ENCODE measurements at regions not wholly inside any gene's neighbourhood (a gene's known extent, or its start where the extent isn't known, plus 50 kb on each side); places are given as distances from the start of the nearest gene placed in this dataset.
"Not testable (repeated sequence)": the region's sequence is repeated elsewhere in the genome, so short reads cannot be mapped to it uniquely, and the experiment has no call there.

- Histone ChIP-seq H3K36me3 (ENCODE audit: control insufficient read depth in 4 of 4, insufficient read depth in 4 of 4, low read length in 4 of 4) (no peaks in the 10 kb centered on the region), H3K27ac (ENCODE audit: low read depth in 1 of 2, low read length in 1 of 2) (no peak overlapping the region), H3K4me3 (no peak overlapping the region), H3K4me1 (ENCODE audit: control insufficient read depth in 5 of 5, insufficient read depth in 5 of 5, low read length in 5 of 5) (no peaks in the 10 kb centered on the region), H3K27me3 (ENCODE audit: control insufficient read depth in 3 of 3, insufficient read depth in 3 of 3, low read length in 2 of 3) (no peaks in the 10 kb centered on the region), H3K9me3 (ENCODE audit: control insufficient read depth in 4 of 4, insufficient read depth in 3 of 4, low read length in 3 of 4) (peaks cover 0 to 2% (median 0%) of the 10 kb centered on the region in 4 donors), H3K9ac (ENCODE audit: insufficient read depth in 1 of 2, low read length in 2 of 2) (no peak overlapping the region)
- DNase-seq (no peak), ATAC-seq (ENCODE audit: insufficient read depth, low FRiP score) (no peak)
- TF ChIP-seq, protein P1, sequence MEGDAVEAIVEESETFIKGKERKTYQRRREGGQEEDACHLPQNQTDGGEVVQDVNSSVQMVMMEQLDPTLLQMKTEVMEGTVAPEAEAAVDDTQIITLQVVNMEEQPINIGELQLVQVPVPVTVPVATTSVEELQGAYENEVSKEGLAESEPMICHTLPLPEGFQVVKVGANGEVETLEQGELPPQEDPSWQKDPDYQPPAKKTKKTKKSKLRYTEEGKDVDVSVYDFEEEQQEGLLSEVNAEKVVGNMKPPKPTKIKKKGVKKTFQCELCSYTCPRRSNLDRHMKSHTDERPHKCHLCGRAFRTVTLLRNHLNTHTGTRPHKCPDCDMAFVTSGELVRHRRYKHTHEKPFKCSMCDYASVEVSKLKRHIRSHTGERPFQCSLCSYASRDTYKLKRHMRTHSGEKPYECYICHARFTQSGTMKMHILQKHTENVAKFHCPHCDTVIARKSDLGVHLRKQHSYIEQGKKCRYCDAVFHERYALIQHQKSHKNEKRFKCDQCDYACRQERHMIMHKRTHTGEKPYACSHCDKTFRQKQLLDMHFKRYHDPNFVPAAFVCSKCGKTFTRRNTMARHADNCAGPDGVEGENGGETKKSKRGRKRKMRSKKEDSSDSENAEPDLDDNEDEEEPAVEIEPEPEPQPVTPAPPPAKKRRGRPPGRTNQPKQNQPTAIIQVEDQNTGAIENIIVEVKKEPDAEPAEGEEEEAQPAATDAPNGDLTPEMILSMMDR (IDR thresholded peaks at IDR 0.05; ENCODE audit: control extremely low read depth, extremely low read depth) = no peak
- 88 to 90% methylated on average over 3 of the region's 3 CpGs for WGBS, 2 donors
Observed at GRCh38 chr19:31537136-31537535, 187.9 kb upstream of the TSHZ3 start.

DNA sequence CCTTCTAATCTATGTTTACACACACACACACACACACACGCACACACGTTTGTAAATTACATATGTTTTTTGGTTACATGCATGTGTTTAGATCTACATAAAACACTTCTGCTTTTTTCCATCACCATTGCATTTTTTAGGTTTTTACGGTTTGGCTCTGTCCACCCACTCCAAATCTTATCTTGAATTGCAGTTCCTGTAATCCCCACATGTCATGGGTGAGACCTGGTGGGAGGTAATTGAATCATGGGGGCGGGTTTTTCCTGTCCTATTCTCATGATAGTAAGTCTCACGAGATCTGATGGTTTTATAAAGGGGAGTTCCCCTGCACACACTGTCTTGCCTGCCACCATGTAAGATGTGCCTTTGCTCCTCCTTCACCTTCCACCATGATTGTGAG is 188.7 kb upstream of the TSHZ3 start:
- not testable (repeated sequence) for ATAC-seq (ENCODE audit: insufficient read depth, low FRiP score); H3K4me1 ChIP-seq (ENCODE audit: control insufficient read depth in 5 of 5, insufficient read depth in 5 of 5, low read length in 5 of 5); H3K36me3 ChIP-seq (ENCODE audit: control insufficient read depth in 4 of 4, insufficient read depth in 4 of 4, low read length in 4 of 4); H3K27ac ChIP-seq (ENCODE audit: low read depth in 1 of 2, low read length in 1 of 2); DNase-seq; H3K4me3 ChIP-seq; H3K9ac ChIP-seq (ENCODE audit: insufficient read depth in 1 of 2, low read length in 2 of 2); H3K27me3 ChIP-seq (ENCODE audit: control insufficient read depth in 3 of 3, insufficient read depth in 3 of 3, low read length in 2 of 3); H3K9me3 ChIP-seq (ENCODE audit: control insufficient read depth in 4 of 4, insufficient read depth in 3 of 4, low read length in 3 of 4)
- WGBS, 2 donors = 74 to 76% methylated on average over 5 of the region's 5 CpGs

- H3K4me1 ChIP-seq (ENCODE audit: control insufficient read depth in 5 of 5, insufficient read depth in 5 of 5, low read length in 5 of 5) = no peaks in the 10 kb centered on the region
- H3K9ac ChIP-seq (ENCODE audit: insufficient read depth in 1 of 2, low read length in 2 of 2) = no peak overlapping the region
- no peaks in the 10 kb centered on the region for H3K36me3 ChIP-seq (ENCODE audit: control insufficient read depth in 4 of 4, insufficient read depth in 4 of 4, low read length in 4 of 4)
- TF ChIP-seq, protein P1 (IDR thresholded peaks at IDR 0.05; ENCODE audit: control extremely low read depth, extremely low read depth) = no peak
- H3K4me3 ChIP-seq = no peak overlapping the region
- no peaks in the 10 kb centered on the region for H3K27me3 ChIP-seq (ENCODE audit: control insufficient read depth in 3 of 3, insufficient read depth in 3 of 3, low read length in 2 of 3)
- WGBS, 2 donors = 89 to 90% methylated on average over 5 of the region's 5 CpGs
- H3K27ac ChIP-seq (ENCODE audit: low read depth in 1 of 2, low read length in 1 of 2) = no peak overlapping the region
- peaks cover 0 to 2% (median 0%) of the 10 kb centered on the region in 4 donors for H3K9me3 ChIP-seq (ENCODE audit: control insufficient read depth in 4 of 4, insufficient read depth in 3 of 4, low read length in 3 of 4)
- ATAC-seq (ENCODE audit: insufficient read depth, low FRiP score) (no peak), DNase-seq (no peak)
Observed at GRCh38 chr19:31538879-31539278, 189.6 kb upstream of the TSHZ3 start.

GRCh38 chr19:31539386-31539785 is 190.2 kb upstream of the TSHZ3 start:
- Histone ChIP-seq H3K9ac (ENCODE audit: insufficient read depth in 1 of 2, low read length in 2 of 2) (no peak overlapping the region), H3K36me3 (ENCODE audit: control insufficient read depth in 4 of 4, insufficient read depth in 4 of 4, low read length in 4 of 4) (no peaks in the 10 kb centered on the region), H3K27me3 (ENCODE audit: control insufficient read depth in 3 of 3, insufficient read depth in 3 of 3, low read length in 2 of 3) (no peaks in the 10 kb centered on the region), H3K4me1 (ENCODE audit: control insufficient read depth in 5 of 5, insufficient read depth in 5 of 5, low read length in 5 of 5) (no peaks in the 10 kb centered on the region), H3K27ac (ENCODE audit: low read depth in 1 of 2, low read length in 1 of 2) (no peak overlapping the region), H3K4me3 (no peak overlapping the region), H3K9me3 (ENCODE audit: control insufficient read depth in 4 of 4, insufficient read depth in 3 of 4, low read length in 3 of 4) (peaks cover 0 to 2% (median 0%) of the 10 kb centered on the region in 4 donors)
- ATAC-seq (ENCODE audit: insufficient read depth, low FRiP score) (no peak), DNase-seq (no peak)
- WGBS, 2 donors = 84 to 92% methylated on average over 6 of the region's 6 CpGs
- TF ChIP-seq, protein P1 (IDR thresholded peaks at IDR 0.05; ENCODE audit: control extremely low read depth, extremely low read depth) = no peak

Measured in lung (tissue), 11 donors.